Keratinocyte (primary cell): ENCODE measurements at regions not wholly inside any gene's neighbourhood (a gene's known extent, or its start where the extent isn't known, plus 50 kb on each side); places are given as distances from the start of the nearest gene placed in this dataset.

Experiments used
- DNase-seq: peaks from one replicate; pipeline ENCODE4 v3.0.0-alpha.2; 2011; ENCODE audit warnings: low read depth, missing footprints, low spot score
- FAIRE-seq: peaks from 2 replicates; lab custom pipeline; 2011; peaks lifted over from hg19 to GRCh38; lab: Jason Lieb, UNC
- H2AFZ ChIP-seq: 2 replicates; pipeline ENCODE4 v1.6.0; 2012; ENCODE audit warnings: low read length, control low read depth, inconsistent platforms; ENCODE audit not compliant: control insufficient read depth
- H3K27ac ChIP-seq: 2 replicates; pipeline ENCODE4 v1.5.1; 2011; ENCODE audit warnings: low read length; ENCODE audit not compliant: control insufficient read depth, insufficient read depth
- H3K27me3 ChIP-seq: 3 replicates; pipeline ENCODE4 v1.6.0; 2011; ENCODE audit warnings: low read length; ENCODE audit not compliant: control insufficient read depth, insufficient read depth; ENCODE audit errors: extremely low read depth
- H3K36me3 ChIP-seq, 2 experiments: 2 replicates in 1 of 2; 3 replicates in 1 of 2; pipeline ENCODE4 v1.5.1; 2011; ENCODE audit warnings: low read length in 2 of 2, mild to moderate bottlenecking in 1 of 2; ENCODE audit not compliant: control insufficient read depth in 2 of 2, insufficient read depth in 2 of 2; ENCODE audit errors: extremely low read depth in 1 of 2
- H3K4me1 ChIP-seq: 3 replicates; pipeline ENCODE4 v1.5.1; 2011; ENCODE audit warnings: low read length; ENCODE audit not compliant: control insufficient read depth, insufficient read depth; ENCODE audit errors: extremely low read depth
- H3K4me2 ChIP-seq: 3 replicates; pipeline ENCODE4 v1.6.0; 2011; ENCODE audit warnings: low read depth, low read length; ENCODE audit not compliant: control insufficient read depth, insufficient read depth; ENCODE audit errors: extremely low read depth
- H3K4me3 ChIP-seq, 3 experiments: fragments of 200-600 bp in 1 of 3; sonication (generic) in 1 of 3; 2 replicates in 2 of 3; 3 replicates in 1 of 3; pipeline ENCODE4 v1.5.1; 2011 to 2016; ENCODE audit warnings: low read length in 3 of 3, mild to moderate bottlenecking in 3 of 3, control low read depth in 2 of 3, inconsistent platforms in 1 of 3, low read depth in 1 of 3, mixed read lengths in 1 of 3, mixed run types in 1 of 3, moderate library complexity in 1 of 3; ENCODE audit not compliant: control insufficient read depth in 2 of 3, insufficient read depth in 2 of 3; ENCODE audit errors: extremely low read depth in 1 of 3
- H3K79me2 ChIP-seq: 2 replicates; pipeline ENCODE4 v1.6.0; 2012; ENCODE audit warnings: low read length; ENCODE audit not compliant: control insufficient read depth, insufficient read depth
- H3K9ac ChIP-seq: 3 replicates; pipeline ENCODE4 v1.6.0; 2011; ENCODE audit warnings: low read length; ENCODE audit not compliant: control insufficient read depth, insufficient read depth; ENCODE audit errors: extremely low read depth
- H3K9me1 ChIP-seq: 3 replicates; pipeline ENCODE4 v1.6.0; 2011; ENCODE audit warnings: low read length; ENCODE audit not compliant: control insufficient read depth, insufficient read depth; ENCODE audit errors: extremely low read depth
- H3K9me3 ChIP-seq: 2 replicates; pipeline ENCODE4 v1.5.1; 2012; ENCODE audit warnings: low read depth, low read length; ENCODE audit not compliant: control insufficient read depth
- H4K20me1 ChIP-seq: 3 replicates; pipeline ENCODE4 v1.6.0; 2011; ENCODE audit warnings: low read length; ENCODE audit not compliant: control insufficient read depth, insufficient read depth; ENCODE audit errors: extremely low read depth
- EZH2 ChIP-seq: IDR thresholded peaks from one replicate; pipeline ENCODE4 v1.6.1; 2012; ENCODE audit warnings: inconsistent platforms, mild to moderate bottlenecking, low read length, moderate library complexity
- dilution Hi-C: fragments of 300-500 bp; cut with MboI; formaldehyde crosslinking; loops from one replicate; pipeline ENCODE4 v1.7.0; 2020; ENCODE audit warnings: low sequenced_read_pairs; ENCODE audit not compliant: extremely low pct_ligation_motif_present
- TF ChIP-seq, protein P1 (sequence below), 3 experiments: IDR thresholded peaks in 1 of 3; conservative IDR thresholded peaks in 1 of 3; optimal IDR thresholded peaks in 1 of 3; 2 replicates in 2 of 3; 3 replicates in 1 of 3; pipeline versions ENCODE3 to v1.5.1; 2011; ENCODE audit warnings: low read length in 3 of 3, mild to moderate bottlenecking in 3 of 3, moderate library complexity in 2 of 3, control low read depth in 1 of 3, inconsistent platforms in 1 of 3; ENCODE audit not compliant: insufficient read depth in 2 of 3; ENCODE audit errors: extremely low read depth in 1 of 3

DNA sequence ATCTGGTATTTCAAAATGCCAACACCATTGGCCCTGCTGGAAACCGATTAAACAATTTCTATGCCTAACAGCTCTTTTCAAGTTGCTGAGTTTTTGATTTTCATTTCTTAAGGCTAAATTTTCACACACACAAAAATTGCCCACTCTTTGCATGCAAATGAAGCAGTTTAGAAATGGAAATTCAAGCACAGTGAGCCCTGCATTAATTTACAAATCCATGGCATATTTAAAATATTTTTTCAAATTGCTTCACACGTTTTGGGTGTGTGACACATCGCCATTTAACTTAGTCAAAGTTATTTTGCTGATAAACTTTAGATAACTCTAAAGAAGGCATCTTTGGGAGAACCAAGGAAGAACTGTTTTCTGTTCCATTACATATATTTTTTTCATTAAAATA is 184.8 kb downstream of the TXNL1 start:
- no peaks in the 10 kb centered on the region for H3K9me3 ChIP-seq
- dilution Hi-C loops = no loop called here
- no peak overlapping the region for H3K27ac ChIP-seq
- no peaks in the 10 kb centered on the region for H4K20me1 ChIP-seq
- TF ChIP-seq, protein P1, sequence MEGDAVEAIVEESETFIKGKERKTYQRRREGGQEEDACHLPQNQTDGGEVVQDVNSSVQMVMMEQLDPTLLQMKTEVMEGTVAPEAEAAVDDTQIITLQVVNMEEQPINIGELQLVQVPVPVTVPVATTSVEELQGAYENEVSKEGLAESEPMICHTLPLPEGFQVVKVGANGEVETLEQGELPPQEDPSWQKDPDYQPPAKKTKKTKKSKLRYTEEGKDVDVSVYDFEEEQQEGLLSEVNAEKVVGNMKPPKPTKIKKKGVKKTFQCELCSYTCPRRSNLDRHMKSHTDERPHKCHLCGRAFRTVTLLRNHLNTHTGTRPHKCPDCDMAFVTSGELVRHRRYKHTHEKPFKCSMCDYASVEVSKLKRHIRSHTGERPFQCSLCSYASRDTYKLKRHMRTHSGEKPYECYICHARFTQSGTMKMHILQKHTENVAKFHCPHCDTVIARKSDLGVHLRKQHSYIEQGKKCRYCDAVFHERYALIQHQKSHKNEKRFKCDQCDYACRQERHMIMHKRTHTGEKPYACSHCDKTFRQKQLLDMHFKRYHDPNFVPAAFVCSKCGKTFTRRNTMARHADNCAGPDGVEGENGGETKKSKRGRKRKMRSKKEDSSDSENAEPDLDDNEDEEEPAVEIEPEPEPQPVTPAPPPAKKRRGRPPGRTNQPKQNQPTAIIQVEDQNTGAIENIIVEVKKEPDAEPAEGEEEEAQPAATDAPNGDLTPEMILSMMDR (optimal IDR thresholded peaks at IDR 0.05 in 1 of 3, IDR thresholded peaks at IDR 0.05 in 1 of 3, conservative IDR thresholded peaks at IDR 0.05 in 1 of 3; ENCODE audit: extremely low read depth in 1 of 3, insufficient read depth in 2 of 3, low read length in 3 of 3) = no peak
- no peak for TF ChIP-seq EZH2
- no peaks in the 10 kb centered on the region for H3K27me3 ChIP-seq
- H2AFZ ChIP-seq = no peak overlapping the region
- H3K4me1 ChIP-seq = no peaks in the 10 kb centered on the region
- no peak overlapping the region for H3K4me2 ChIP-seq
- no peak overlapping the region for H3K4me3 ChIP-seq
- no peaks in the 10 kb centered on the region for H3K36me3 ChIP-seq
- H3K79me2 ChIP-seq = no peaks in the 10 kb centered on the region
- no peak overlapping the region for H3K9ac ChIP-seq
- H3K9me1 ChIP-seq = no peaks in the 10 kb centered on the region
- FAIRE-seq (no peak), DNase-seq (no peak)

DNA sequence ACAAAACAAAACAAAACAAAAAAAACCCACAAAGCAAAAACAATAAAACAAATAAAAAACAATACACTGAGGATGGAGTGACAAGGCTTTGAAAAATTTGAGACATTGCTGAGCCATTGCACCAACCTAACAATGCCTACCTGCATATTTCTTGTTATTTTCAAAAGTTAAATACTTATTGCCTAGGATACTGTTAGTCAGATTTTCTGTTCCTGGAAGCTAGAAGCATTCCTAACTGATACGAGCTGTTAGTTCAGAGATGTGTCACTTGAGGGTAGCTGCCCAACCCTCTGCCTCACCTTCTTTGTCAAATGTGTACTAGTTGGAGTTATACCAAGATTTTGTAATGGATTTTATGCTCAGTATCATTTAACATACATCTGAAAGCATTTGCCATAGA is 187.2 kb downstream of the TXNL1 start:
- Histone ChIP-seq H3K79me2 (no peaks in the 10 kb centered on the region), H3K4me2 (no peak overlapping the region), H4K20me1 (no peaks in the 10 kb centered on the region), H3K27ac (no peak overlapping the region), H3K9me1 (no peaks in the 10 kb centered on the region), H3K9me3 (no peaks in the 10 kb centered on the region), H2AFZ (no peak overlapping the region), H3K27me3 (no peaks in the 10 kb centered on the region), H3K4me3 (no peak overlapping the region), H3K4me1 (no peaks in the 10 kb centered on the region), H3K9ac (no peak overlapping the region), H3K36me3 (no peaks in the 10 kb centered on the region)
- DNase-seq (no peak), FAIRE-seq (no peak)
- dilution Hi-C loops = no loop called here
- no peak for TF ChIP-seq EZH2
- TF ChIP-seq, protein P1 (optimal IDR thresholded peaks at IDR 0.05 in 1 of 3, IDR thresholded peaks at IDR 0.05 in 1 of 3, conservative IDR thresholded peaks at IDR 0.05 in 1 of 3; ENCODE audit: extremely low read depth in 1 of 3, insufficient read depth in 2 of 3, low read length in 3 of 3) = no peak
